Activated T-cell treated with anti-CD3 and anti-CD28 coated beads, Interleukin-2, amount 50 U/mL, for 48 hours (primary cell): ENCODE measurements at regions not wholly inside any gene's neighbourhood (a gene's known extent, or its start where the extent isn't known, plus 50 kb on each side); places are given as distances from the start of the nearest gene placed in this dataset.

Source experiments
- DNase-seq, 2 experiments: peaks; one replicate each; pipeline ENCODE4 v3.0.0-alpha.2; 2020

GRCh38 chr12:115096588-115097397, 412.8 kb upstream of the TBX3 start:
- no peak for DNase-seq

DNA sequence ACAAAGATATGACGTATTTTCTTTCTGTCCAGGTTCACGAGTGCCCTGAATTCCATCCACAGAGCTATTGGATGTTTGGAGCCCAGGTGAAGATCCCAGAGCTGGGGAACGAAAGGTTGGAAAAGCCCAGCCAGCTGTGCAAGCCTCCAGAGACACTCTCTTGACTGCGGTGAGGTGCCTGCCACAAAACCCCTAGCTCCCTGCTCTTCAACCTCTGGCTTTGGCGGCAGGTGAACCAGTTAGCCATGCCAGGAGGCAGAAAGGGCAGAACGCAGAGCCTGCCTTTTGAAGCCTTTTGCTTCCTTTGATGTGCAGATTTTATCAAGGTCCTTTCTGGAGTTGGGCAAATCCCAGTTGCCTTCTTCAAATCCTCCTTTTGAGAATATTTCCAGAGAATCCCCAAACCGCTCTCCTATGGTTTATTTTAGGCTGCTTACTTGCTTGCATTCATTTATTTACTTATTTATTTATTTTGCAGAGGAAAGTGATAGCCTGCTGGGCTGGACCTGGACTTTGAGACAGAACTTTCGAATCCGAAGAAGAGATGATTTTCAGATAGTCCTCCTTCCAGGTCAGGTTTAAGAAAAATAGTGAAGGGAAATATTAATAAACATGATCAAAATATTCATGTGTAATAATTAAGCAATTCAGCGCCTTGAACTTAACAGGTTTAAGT, 411.2 kb upstream of the TBX3 start:
- DNase-seq: no peak

DNA sequence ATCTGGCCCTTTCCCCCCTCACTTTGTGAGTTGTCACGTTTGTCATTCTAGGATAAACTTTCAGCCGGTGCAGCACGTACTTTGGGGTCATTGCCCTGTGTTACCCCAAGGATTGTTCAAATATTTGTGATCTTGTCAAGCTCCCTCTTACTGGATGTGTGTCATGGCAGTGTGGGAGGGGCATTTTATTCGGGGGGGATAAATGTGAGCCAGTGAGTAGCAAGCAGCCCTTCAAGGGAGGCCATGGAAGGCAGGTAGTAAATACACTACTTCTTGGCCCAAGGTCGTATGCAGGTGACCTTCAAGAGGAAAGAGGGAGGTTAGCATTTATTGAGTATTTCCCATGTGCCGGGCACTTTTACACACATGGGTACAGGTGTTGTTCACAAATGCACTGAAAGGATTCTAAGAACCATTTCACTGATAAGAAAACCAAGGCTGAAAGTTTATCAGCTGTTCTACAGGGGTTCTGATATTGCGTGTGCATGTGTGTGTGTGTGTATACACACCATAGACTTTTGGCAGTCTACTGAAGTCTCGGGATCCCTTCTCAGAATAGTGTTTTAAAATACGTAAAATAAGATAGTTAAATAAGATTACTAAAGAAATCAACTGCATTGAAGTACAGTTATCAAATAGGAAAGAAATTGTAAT, 410.3 kb upstream of the TBX3 start:
- DNase-seq: no peak

DNA sequence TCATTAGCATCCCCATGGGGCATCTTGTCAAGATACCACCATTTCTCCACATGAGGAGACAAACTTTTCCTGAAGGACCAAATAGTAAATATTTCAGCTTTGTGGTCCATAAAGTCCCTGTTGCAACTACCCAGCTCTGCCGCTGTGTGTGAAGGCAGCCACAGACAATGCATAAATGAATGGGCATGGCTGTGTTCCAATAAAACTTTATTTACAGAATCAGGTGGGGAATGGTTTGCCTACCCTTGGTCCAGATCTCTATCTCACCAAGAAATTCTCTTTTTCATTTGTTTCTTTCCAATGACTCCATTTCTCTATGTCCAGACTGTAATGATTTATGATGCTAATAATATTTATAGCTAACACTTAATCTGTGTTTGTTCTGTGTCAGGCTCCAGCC, 409.3 kb upstream of the TBX3 start:
- DNase-seq: no peak

GRCh38 chr12:115090783-115091182, 406.8 kb upstream of the TBX3 start:
- no peak for DNase-seq

DNA sequence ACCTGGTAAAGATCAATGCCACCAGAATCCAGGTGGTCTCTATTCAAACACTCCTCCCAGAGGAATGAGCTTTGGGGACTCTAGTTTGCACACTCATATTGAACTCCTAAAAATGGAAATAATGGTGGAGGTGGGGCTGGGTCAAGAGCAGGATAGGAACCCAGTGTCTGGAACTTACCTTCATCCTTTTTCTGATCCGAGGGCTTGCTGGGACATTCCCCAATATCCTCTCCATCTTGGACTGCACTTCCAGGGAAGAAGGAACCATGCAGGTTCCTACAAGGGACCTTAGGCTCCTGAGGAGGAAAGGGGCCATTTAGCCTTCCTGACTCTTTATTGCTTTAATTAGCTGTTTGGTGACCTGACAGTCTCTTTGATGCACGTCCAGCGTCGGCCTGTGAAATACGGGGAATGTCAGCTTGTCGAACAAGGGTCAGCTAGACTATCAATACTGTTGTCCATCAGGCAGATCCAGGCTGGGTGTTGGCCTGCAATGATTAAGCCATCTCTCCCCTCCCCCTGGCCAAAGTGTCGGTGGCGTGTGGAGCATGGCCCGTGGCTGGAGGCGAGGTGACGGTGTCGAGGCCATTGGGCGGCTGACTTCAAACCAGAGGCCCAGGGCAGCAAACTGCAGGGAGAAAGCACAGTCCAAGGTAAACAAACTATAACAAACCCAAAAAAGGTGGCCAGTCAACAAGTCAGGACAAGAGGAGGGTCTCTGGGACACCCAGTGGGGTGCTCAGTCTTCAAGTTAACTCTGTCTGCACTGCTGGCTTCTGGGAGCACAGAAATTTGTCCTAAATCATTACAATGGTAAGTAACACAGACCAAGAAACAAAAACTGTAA, 405.2 kb upstream of the TBX3 start:
- DNase-seq: no peak

GRCh38 chr12:115088328-115088994, 404.5 kb upstream of the TBX3 start:
- DNase-seq: no peak

- no peak for DNase-seq
Observed at GRCh38 chr12:115085594-115085993, 401.6 kb upstream of the TBX3 start.

GRCh38 chr12:115079760-115080159, 395.8 kb upstream of the TBX3 start:
- no peak for DNase-seq

GRCh38 chr12:115078990-115079389, 395.0 kb upstream of the TBX3 start:
- DNase-seq: no peak

DNA sequence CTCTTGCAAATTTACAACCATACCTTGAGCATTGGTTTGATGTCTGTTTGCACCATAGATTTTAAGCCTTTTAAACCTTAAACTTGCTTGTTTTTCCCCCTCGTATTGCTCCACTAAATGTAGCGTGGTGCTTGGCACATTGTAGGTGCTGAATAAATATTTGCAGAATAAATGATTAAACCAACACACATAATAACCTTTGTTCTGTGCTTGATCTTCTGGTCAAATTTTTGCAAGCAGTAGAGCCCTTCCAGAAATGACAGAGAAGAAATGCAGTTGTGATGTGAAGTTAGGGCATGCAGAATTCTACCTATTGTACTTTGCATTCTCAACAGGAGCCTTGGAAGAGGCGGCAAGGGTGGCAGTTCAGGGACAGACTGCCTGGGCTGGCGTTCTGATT, 394.4 kb upstream of the TBX3 start:
- no peak for DNase-seq

DNA sequence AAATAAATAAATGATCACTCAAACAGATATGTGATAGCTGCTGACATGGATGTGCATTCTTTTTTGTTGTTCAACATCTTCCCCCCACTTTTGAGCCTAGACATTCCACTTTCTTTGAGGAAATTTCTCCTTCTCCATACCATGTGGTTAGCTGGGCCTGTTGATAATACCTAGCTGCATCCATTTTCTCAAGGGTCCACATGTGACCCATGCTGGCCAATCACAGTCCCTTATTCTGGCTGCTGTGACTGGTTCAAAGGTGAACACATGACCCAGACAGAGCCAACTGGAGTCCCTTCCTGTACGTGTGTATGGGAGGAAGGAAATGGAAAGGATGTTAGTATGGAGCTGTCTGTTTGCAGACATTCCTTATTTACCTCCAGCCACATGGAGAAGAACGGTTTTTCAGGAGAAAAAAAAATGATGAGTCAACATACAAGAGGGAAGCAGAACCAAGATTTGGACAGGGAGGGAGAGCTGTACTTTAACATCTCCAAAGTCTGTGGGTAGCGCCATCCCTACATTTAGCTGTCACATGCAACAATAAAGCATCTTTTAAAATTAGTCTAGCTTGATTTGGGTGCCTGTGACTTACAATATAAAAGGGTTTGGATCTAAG, 391.7 kb upstream of the TBX3 start:
- no peak for DNase-seq

DNA sequence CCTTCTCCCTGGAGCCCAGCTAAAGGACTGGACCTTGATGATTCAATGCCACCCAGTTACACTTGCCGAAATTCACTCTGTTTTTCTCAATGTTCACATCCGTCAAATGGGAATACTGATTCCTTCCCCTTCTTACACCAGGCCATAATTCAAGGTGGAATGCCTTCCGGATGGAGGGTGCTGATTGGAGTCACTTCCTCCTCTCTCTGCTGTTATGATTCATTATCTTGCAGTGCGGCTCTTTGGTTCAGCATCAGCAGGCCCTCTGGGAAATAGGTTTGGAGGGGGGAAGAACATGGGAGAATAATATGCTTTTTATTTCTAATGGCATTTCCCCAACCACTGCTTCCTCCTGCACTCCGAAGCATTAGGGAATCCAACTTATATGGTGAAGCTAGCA, 390.6 kb upstream of the TBX3 start:
- DNase-seq: no peak

GRCh38 chr12:115072712-115073111, 388.7 kb upstream of the TBX3 start:
- no peak for DNase-seq

DNA sequence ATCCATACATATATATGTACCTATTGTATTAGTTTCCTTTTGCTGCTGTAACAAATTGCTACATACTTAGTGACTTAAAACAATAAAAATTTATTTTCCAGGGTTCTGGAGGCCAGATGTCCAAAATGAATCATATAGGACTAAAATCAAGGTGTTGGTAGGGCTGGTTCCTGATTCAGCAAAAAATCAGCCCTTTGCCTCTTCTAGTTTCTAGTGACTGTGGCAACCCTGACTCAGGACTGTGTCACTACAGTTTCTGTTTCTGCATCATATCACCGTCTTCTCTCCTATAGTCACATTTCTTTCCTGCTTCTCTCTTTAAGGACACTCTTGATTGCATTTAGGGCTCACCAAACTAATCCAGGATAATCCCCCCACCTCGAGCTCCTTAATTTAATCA, 386.3 kb upstream of the TBX3 start:
- no peak for DNase-seq

GRCh38 chr12:115064296-115064695, 380.3 kb upstream of the TBX3 start:
- DNase-seq: no peak

- DNase-seq: no peak
Observed at GRCh38 chr12:115062741-115063140, 378.8 kb upstream of the TBX3 start.

DNA sequence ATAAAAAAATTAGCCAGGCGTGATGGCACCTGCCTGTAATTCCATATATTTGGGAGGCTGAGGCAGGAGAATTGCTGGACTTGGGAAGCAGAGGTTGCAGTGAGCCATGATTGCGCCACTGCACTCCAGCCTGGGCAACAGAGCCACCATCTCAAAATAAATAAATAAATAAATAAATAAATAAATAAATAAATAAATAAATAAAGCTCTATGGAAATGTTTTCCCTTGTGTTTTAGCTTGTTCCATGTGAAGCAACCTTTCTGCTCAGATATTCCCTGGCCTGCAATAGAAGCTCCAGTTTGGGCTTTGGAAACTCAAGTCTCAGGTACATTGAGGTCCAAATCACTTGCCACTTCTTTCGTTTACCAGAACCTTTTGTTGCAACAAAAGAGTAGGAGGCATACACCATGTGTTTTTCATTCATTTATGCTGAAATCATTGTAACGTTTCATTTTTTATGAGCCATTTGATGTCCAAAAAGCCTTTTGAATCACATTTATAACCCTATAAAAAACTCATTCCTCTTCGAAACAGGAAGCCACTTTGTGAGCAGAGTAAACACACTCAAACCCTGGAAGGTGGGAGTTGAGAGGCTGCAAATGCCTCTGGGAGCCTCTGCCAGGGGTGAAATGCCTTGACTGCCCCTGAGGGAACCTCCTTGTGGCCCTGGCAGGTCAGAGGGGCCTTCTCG, 376.6 kb upstream of the TBX3 start:
- DNase-seq: no peak

DNA sequence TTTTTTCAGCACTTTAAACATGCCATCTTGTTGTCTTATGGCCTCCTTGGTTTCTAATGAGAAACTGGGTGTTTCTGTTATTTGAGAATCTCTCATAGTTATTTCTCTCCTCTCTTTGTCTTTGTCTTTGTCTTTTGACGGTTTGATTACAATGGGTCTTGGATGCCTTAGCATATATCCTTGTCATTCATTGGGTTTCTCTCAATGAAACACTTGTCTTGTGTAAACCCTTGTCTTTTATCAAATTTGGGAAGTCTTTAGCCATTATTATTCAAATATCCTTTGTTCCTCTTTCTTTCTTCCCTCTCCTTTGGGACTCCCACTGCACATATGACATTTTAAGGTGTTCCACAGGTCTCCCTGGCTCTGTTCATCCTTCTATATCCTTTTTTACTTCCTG, 373.5 kb upstream of the TBX3 start:
- no peak for DNase-seq

- DNase-seq: no peak
Observed at GRCh38 chr12:115051378-115051777, 367.4 kb upstream of the TBX3 start.

DNA sequence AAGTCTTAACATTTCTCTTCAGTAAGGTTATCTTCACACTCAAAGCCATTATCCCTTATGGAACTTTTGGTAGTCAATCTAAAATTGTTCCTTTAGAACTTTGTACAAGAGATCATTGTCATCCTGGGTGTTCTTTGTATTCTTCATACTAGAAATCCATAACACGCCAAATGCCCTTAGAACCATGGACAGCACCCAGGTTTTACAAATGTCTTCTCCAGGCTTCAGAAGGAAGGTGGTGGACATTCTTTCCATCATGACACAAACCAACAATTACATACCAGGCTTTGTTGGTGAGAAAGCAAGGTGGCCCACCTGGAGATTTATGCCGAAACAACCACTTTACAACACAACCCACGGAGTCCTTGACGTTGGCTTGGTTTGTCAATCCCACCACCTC, 365.6 kb upstream of the TBX3 start:
- no peak for DNase-seq

DNA sequence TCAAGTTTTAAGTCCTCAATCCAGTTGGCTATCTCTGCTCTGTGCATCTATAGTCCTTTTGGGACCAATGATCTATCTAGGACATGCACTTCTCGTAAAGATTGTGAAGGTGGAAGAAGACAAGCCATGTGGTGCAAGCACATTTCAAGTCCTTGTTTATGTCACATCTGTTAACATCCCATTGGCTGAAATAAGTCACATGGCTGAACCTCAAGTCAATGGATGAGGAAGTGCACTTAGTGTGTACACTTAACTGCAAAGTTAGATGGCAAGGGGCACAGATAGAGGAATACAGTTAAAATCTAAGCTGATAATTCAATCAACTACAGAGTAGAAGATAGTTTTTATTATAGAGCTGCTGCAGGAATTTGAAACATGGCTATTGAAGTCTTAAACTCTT, 362.8 kb upstream of the TBX3 start:
- DNase-seq: no peak
